GM12878 (cell line): ENCODE measurements at regions not wholly inside any gene's neighbourhood (a gene's known extent, or its start where the extent isn't known, plus 50 kb on each side); places are given as distances from the start of the nearest gene placed in this dataset.

Experiments used
- ATAC-seq: fragments of 200-7000 bp; cut with Tn5 transposase; 3 replicates; pipeline ENCODE4 v1.9.1; 2020; ENCODE audit warnings: mild to moderate bottlenecking, moderate library complexity
- BruUV-seq: library from RNA; stranded (reverse); fragments of 400-500 nt; replicated peaks from 2 replicates; lab custom pipeline; 2021; lab: Mats Ljungman, UMichigan
- CTCF ChIA-PET: fragments of 300-600 bp; sonication (Branson Sonifier 250); formaldehyde crosslinking; extraction: SDS; loops from one replicate; lab custom pipeline; 2021; ENCODE audit warnings: inconsistent platforms; lab: Yijun Ruan, JAX
- POLR2A ChIA-PET: fragments of 350-600 bp; formaldehyde crosslinking; extraction: SDS; loops from one replicate; lab custom pipeline; 2021; ENCODE audit warnings: inconsistent platforms; lab: Charles Lee
- RAD21 ChIA-PET: fragments of 300-600 bp; sonication (Branson Sonifier 250); formaldehyde crosslinking; loops from one replicate; lab custom pipeline; 2023; ENCODE audit warnings: antibody characterized with exemption; ENCODE audit not compliant: unreplicated experiment; lab: Charles Lee
- SMC1A ChIA-PET: fragments of 300-600 bp; sonication (Branson Sonifier 250); formaldehyde crosslinking; loops from one replicate; lab custom pipeline; 2023; ENCODE audit not compliant: unreplicated experiment, uncharacterized antibody; lab: Charles Lee
- DNase-seq: peaks from one replicate; pipeline ENCODE4 v3.0.0-alpha.2; 2011; ENCODE audit warnings: low read depth, low spot score
- FAIRE-seq: peaks from 3 replicates; lab custom pipeline; 2011; peaks lifted over from hg19 to GRCh38; lab: Jason Lieb, UNC
- H2AFZ ChIP-seq: 2 replicates; pipeline ENCODE4 v1.6.0; 2011; ENCODE audit warnings: low read depth, low read length, control low read depth; ENCODE audit not compliant: control insufficient read depth
- H3K27ac ChIP-seq: 2 replicates; pipeline ENCODE4 v1.5.1; 2011; ENCODE audit warnings: control low read depth; ENCODE audit not compliant: control insufficient read depth, insufficient read depth
- H3K27me3 ChIP-seq, 2 experiments: replicated peaks in 1 of 2; 2 replicates each; pipeline versions ENCODE4 v1.6.0 to v1.6.1; 2011; ENCODE audit warnings: low read length in 1 of 2; ENCODE audit not compliant: control insufficient read depth in 2 of 2, insufficient read depth in 2 of 2
- H3K36me3 ChIP-seq, 2 experiments: 2 replicates each; pipeline ENCODE4 v1.5.1; 2011; ENCODE audit warnings: low read length in 1 of 2; ENCODE audit not compliant: control insufficient read depth in 2 of 2, insufficient read depth in 2 of 2
- H3K4me1 ChIP-seq: 2 replicates; pipeline ENCODE4 v1.6.1; 2011; ENCODE audit warnings: mild to moderate bottlenecking, low read length, moderate library complexity, mixed read lengths; ENCODE audit not compliant: control insufficient read depth, insufficient read depth
- H3K4me2 ChIP-seq: 2 replicates; pipeline ENCODE4 v1.6.0; 2011; ENCODE audit warnings: control low read depth; ENCODE audit not compliant: control insufficient read depth, insufficient read depth
- H3K4me3 ChIP-seq: fragments of 200-600 bp; sonication (generic); 2 replicates; pipeline ENCODE4 v1.5.1; 2016
- H3K79me2 ChIP-seq: 2 replicates; pipeline ENCODE4 v1.6.0; 2011; ENCODE audit warnings: low read length; ENCODE audit not compliant: control insufficient read depth, insufficient read depth
- H3K9ac ChIP-seq: 2 replicates; pipeline ENCODE4 v1.8.0; 2011; ENCODE audit warnings: low read length, control low read depth, mixed read lengths; ENCODE audit not compliant: control insufficient read depth, insufficient read depth
- H3K9me3 ChIP-seq: replicated peaks from 3 replicates; pipeline ENCODE4 v1.5.1; 2011; ENCODE audit warnings: mild to moderate bottlenecking, low read length; ENCODE audit not compliant: control insufficient read depth, insufficient read depth
- H4K20me1 ChIP-seq: 2 replicates; pipeline ENCODE4 v1.6.0; 2011; ENCODE audit not compliant: control insufficient read depth, insufficient read depth
- CUX1 ChIP-seq: IDR thresholded peaks from 2 replicates; pipeline ENCODE4 v1.6.1; 2012; ENCODE audit warnings: improper control_type of control experiment, low read depth, low read length; ENCODE audit not compliant: insufficient replicate concordance
- JUNB ChIP-seq: IDR thresholded peaks from 2 replicates; pipeline ENCODE4 v1.6.1; 2016; ENCODE audit warnings: antibody characterized with exemption, mild to moderate bottlenecking
- POLR2A ChIP-seq: IDR thresholded peaks from 2 replicates; pipeline ENCODE4 v1.6.1; 2011; ENCODE audit warnings: low read depth, mild to moderate bottlenecking, low read length
- ZBTB4 ChIP-seq: fragments of 450-650 bp; formaldehyde crosslinking; IDR thresholded peaks from 2 replicates; pipeline ENCODE4 v1.4.0; 2022; ENCODE audit warnings: mild to moderate bottlenecking, moderate library complexity
- ZNF274 ChIP-seq: IDR thresholded peaks from one replicate; pipeline ENCODE4 v1.8.0; 2011; ENCODE audit not compliant: insufficient read length, insufficient read depth
- WGBS: methylation state at CpG from one replicate; pipeline ENCODE4 v1.1.6; 2016; ENCODE audit warnings: low lambda C conversion rate; ENCODE audit not compliant: insufficient replicate concordance, insufficient coverage; ENCODE audit errors: missing lambda C conversion rate; 5-methylcytosine and 5-hydroxymethylcytosine counted together
- in situ Hi-C: fragments of 300-500 bp; cut with MboI; formaldehyde crosslinking; loops from 9 replicates; pipeline ENCODE4 v1.14.3; 2018; ENCODE audit warnings: mixed read lengths
- intact Hi-C: fragments of 100-400 bp; cut with micrococcal nuclease; formaldehyde crosslinking; loops from one replicate; pipeline ENCODE4 v1.14.2; 2022; ENCODE audit not compliant: unreplicated experiment

- intact Hi-C loops, result no loop called here
- Histone ChIP-seq H3K9me3 (no peaks in the 10 kb centered on the region), H3K79me2 (no peaks in the 10 kb centered on the region), H2AFZ (no peak overlapping the region), H3K4me1 (no peaks in the 10 kb centered on the region)
- TF ChIP-seq JUNB (no peak), ZNF274 (no peak)
- TF ChIP-seq, all 136 proteins: peak for 0
- FAIRE-seq (no peak), ATAC-seq (no peak), DNase-seq (no peak)
- WGBS, result 92% methylated on average over 36 of the region's 59 CpGs
- ChIA-PET RAD21 (no interaction called here), POLR2A (no interaction called here), CTCF (no interaction called here), SMC1A (no interaction called here)
- no peak overlapping the region for H3K4me3 ChIP-seq
- H3K9ac ChIP-seq, result no peak overlapping the region
- no peaks in the 10 kb centered on the region for H4K20me1 ChIP-seq
- H3K27me3 ChIP-seq, result no peaks in the 10 kb centered on the region
- peaks cover 0 to 2% of the 10 kb centered on the region in 2 experiments; a peak in 3 of 4 replicates for H3K36me3 ChIP-seq
- no peak overlapping the region for H3K4me2 ChIP-seq
- in situ Hi-C loops, result no loop called here
- no peak overlapping the region for H3K27ac ChIP-seq
- no TSS peak for BruUV-seq
Measured at GRCh38 chr22:49540913-49541692, 286.6 kb downstream of the BRD1 start.

- SMC1A ChIA-PET, result no interaction called here
- H3K79me2 ChIP-seq, result no peaks in the 10 kb centered on the region
- no peak overlapping the region for H3K27ac ChIP-seq
- ATAC-seq, result no peak
- WGBS, result 69% methylated on average over 23 of the region's 23 CpGs
- RAD21 ChIA-PET, result no interaction called here
- CTCF ChIA-PET, result no interaction called here
- no peak for FAIRE-seq
- no TSS peak for BruUV-seq
- H3K27me3 ChIP-seq, result no peaks in the 10 kb centered on the region
- no peaks in the 10 kb centered on the region for H3K4me1 ChIP-seq
- in situ Hi-C loops (no loop called here), intact Hi-C loops (no loop called here)
- no peaks in the 10 kb centered on the region for H3K9me3 ChIP-seq
- H3K9ac ChIP-seq, result no peak overlapping the region
- no peak overlapping the region for H3K4me3 ChIP-seq
- POLR2A ChIA-PET, result no interaction called here
- H3K4me2 ChIP-seq, result no peak overlapping the region
- no peak overlapping the region for H2AFZ ChIP-seq
- H3K36me3 ChIP-seq, result peaks cover 0 to 2% of the 10 kb centered on the region in 2 experiments; a peak in 3 of 4 replicates
- H4K20me1 ChIP-seq, result no peaks in the 10 kb centered on the region
- no peak for DNase-seq
- TF ChIP-seq POLR2A (no peak), ZBTB4 (CRISPR knock-in tag) (no peak), CUX1 (no peak)
Measured at GRCh38 chr22:49540084-49540912, 287.4 kb downstream of the BRD1 start.
